DND-41 (cell line): ENCODE measurements at regions not wholly inside any gene's neighbourhood (a gene's known extent, or its start where the extent isn't known, plus 50 kb on each side); places are given as distances from the start of the nearest gene placed in this dataset.

Experiments
- EZH2 ChIP-seq: IDR thresholded peaks from 3 replicates; pipeline ENCODE4 v1.6.1; 2012; ENCODE audit warnings: borderline replicate concordance, low read depth, mild to moderate bottlenecking, moderate library complexity, low read length, inconsistent platforms; ENCODE audit not compliant: severe bottlenecking
- TF ChIP-seq, protein P1 (sequence below): IDR thresholded peaks from 2 replicates; pipeline ENCODE4 v1.5.1; 2012; ENCODE audit warnings: borderline replicate concordance, low read length, moderate library complexity, mild to moderate bottlenecking; ENCODE audit not compliant: poor library complexity, severe bottlenecking; ENCODE audit errors: extremely low read depth

DNA sequence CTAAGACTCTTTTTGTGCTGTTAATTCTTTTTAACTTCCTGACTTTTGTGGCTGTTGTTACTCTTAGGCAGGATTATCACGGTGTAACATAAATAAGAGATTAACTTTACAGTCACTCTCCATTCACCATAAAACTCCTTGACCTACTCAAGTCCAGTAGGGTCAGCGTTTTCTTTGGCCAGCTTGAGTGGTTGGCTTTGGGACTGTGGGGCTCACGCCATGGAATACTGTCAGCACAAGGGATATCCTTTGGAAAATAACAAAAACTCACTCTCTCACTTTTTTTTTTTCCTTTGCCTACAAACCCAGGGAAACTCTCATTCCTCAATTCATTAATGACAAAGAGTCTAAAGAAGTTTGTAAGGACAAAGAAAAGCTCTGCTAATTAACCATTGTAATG, 89.4 kb upstream of the TLL1 start:
- no peak for TF ChIP-seq EZH2
- TF ChIP-seq, protein P1, sequence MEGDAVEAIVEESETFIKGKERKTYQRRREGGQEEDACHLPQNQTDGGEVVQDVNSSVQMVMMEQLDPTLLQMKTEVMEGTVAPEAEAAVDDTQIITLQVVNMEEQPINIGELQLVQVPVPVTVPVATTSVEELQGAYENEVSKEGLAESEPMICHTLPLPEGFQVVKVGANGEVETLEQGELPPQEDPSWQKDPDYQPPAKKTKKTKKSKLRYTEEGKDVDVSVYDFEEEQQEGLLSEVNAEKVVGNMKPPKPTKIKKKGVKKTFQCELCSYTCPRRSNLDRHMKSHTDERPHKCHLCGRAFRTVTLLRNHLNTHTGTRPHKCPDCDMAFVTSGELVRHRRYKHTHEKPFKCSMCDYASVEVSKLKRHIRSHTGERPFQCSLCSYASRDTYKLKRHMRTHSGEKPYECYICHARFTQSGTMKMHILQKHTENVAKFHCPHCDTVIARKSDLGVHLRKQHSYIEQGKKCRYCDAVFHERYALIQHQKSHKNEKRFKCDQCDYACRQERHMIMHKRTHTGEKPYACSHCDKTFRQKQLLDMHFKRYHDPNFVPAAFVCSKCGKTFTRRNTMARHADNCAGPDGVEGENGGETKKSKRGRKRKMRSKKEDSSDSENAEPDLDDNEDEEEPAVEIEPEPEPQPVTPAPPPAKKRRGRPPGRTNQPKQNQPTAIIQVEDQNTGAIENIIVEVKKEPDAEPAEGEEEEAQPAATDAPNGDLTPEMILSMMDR = no peak
